NCI-H1694 treated with DMSO at 0.1 percent for 48 hours (cell line): ENCODE measurements at regions not wholly inside any gene's neighbourhood (a gene's known extent, or its start where the extent isn't known, plus 50 kb on each side); places are given as distances from the start of the nearest gene placed in this dataset.

Experiments
- DNase-seq: peaks from one replicate; lab custom pipeline; 2025; lab: John Stamatoyannopoulos, UW

DNA sequence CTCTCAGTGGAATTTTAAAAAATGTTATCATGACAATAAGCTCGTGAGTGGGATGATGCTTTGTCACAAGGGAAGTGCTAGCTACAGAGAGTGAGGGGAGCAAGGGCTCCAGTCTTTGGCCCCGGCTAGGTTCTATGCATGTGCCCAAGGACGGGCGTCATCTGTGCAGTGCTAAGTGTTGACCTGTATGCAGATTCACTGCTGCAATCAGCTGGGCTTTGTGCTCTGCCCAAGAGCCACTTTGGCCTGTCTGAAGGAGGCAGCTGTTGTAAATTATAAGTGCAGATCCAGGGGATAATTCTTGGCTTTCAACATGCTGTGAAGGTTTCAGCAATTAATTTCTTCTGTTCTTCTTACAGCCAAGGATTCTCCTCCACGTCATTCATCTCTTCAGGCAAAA, 268.6 kb downstream of the PSAT1 start:
- no peak for DNase-seq

DNA sequence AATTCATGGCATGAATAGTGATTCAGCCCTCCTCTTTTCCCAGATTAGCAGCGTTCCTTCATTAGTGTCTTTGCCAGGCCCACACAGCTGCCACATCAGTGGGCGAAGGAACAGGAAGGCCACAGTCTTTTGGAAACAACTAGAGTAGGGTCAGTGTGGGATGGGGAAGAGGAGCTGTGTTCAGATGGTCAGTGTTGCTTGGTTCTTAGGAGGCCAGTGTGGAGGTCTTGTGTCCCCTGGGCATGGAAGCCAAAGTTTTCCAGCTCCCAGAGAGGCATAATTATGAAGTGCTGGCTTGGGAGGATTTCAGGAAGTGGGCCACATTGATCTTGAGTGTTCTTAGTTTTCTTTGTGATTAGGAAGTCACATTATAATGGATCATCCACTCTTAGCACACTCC, 269.6 kb downstream of the PSAT1 start:
- no peak for DNase-seq

DNA sequence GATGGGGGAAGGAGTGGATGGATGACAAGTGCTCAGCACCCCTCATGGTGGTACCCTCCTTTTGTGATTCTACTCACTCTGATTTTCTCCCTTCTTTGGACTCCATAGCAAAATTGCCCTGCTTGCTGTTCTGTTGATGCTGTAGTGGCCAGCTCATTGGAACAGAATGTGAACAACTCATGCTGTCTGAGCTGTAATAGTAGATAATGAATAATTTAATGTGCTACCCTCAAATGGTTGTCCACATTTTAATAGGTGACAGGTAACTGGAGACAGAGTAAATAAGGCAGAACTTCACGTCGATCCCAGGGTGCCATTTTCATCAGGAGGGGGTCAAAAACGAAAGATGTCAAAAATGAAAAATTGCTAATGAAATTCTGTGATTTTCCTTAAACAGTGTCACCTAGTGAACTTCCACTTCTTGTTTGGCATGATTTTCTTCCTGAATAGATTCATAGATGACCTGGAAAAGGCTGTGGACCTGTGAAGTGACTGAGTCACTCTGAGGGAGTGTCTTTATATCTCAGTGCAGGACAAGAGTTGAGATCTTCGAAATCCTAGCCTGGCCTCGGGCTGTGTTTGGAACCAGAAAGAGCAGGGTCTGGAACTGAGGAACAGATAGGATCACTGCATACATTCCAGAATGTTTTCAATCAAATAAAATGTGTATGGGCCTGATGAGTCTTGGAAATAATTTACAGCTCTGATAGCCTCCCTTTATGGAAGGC, 270.2 kb downstream of the PSAT1 start:
- no peak for DNase-seq

DNA sequence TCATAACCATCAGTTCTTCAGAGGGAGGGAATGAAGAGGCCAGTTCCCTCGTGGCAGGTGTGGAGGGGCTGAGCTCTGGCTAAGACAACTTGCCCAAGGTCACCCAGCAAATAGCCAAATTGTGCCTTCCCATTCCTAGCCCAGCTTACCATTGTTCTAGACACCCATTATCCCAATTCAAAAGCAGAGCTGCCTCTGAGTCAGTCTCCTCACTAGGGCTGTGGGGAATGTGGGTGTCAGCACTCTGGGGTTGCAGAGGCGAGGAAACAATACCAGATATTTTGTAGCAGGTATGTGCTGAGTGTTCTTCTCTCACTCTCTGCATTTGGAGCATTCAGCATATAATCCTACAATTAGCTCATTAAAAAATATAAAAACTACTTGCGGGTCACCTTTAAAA, 270.8 kb downstream of the PSAT1 start:
- DNase-seq: no peak

DNA sequence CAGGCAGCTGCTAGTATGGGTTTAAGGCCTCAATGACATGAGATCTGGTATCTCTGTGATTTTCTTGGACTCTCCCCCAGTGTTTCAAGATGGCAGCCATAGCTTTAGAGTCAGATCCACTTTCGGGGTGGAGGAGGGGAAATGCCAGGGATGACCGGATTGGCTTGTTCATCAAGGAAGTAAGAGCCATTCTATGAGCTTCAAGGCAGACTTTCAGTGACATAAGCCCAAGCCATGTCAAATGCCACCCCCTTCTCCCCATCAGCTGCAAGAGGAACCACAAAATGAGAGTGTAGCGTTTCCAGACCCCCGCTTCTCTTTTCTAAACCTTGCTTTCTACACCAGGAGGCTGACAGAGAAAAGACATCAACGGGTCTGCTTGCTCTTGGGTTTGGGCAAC, 271.8 kb downstream of the PSAT1 start:
- DNase-seq: no peak

DNA sequence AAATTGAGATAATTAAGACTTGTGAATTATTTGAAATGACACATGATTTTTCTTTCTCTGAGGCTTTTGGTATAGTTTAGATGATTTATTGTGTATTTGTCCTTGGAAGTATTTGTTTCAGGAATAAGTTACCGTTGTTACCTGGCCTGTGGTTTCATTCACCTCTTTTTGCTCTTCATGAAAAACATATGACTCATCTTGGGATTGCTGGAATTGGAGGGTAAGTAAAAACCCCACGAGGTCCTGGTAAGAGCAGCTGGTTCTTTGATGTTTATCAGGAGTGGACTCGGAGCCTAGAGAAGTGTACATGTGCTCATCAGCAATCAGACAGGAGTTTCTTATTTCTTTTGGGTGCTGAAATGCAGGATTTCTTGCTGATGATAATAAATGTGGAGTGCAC, 275.3 kb downstream of the PSAT1 start:
- DNase-seq: no peak

DNA sequence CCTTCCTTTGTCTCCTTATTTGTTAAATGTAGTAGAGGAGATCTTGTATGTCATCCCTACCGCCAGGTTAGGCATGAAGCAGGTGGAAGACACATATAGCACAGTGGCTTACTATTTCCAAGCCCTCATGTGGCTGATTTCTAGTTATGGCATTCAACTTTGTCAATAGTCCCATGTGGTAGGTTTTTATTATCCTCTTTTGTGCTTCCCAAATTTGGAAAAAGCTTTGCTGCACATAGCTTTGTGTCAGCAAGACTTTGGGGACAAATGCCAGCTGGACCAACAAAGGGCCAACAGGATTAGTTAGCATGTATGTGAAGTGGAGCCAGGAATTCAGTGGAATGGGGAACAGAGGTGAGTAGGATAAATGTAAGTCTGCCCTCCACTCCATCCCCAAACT, 276.3 kb downstream of the PSAT1 start:
- DNase-seq: no peak

DNA sequence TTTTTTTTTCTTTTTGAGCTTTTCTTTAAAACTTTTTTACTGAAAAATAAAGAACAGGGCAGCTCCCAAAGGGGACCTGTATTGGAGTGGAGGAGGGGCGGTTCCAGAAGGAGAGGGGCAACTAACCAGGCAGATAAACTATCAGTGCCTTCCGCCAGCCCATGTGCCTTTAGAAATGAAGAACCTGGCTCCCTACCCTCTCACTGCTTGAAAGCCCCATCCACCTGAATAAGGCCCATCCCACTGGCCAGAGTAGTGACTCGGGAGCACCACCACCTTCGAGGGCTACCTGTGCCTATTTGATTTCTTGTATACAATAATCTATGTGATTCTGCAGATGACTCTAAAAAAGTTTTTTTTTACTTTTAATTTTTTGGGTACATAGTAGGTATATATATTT, 276.7 kb downstream of the PSAT1 start:
- no peak for DNase-seq

DNA sequence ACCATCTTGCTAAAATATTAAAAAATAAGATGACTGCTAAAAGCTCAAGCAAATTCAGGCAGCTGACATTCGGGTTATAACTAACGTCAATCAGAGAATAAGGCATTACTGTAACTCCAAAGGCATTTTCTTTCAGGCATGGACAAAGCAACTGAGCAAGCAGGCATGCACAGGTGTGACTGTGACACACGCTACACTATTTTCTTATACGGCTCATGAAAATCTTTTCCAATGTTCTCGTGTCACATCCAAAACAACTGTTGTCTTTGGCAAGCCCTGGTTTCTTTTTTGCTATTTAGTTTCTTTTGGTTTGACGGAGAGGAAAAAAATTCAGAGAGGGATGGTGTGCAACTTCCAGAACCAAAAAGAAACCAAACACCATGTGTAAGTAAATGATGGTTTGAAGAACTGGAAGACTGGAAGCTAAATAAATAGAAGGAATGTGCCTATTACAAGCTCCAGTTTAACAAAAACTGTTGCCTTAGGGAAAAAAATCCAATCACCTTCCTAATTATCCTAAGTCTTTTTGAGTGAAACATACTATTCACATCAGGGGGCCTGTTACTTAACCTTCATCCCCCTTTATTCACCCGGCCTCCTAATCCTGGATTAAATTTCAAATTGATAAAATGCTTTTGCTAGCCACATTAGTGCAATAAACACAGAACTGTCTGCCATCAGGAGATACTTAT, 277.6 kb downstream of the PSAT1 start:
- DNase-seq: no peak

DNA sequence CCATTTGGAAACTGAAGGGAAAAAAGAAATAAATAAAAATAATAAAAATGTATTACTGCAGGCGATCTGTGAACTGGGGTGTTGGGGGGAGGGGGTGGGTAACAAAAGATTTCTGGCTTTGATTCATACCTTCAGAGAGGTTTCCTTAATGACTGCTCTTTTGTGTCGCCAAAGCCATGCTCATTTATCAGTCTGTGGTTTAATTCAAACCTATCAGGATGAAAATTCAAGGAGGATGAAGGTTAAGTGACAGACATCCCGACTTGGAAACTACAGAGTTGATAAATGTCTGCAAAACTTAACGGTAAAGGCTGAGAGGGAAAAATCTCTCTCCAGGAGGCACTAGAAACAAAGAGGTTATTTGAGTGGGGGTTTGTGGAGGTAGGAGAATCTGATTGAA, 278.2 kb downstream of the PSAT1 start:
- no peak for DNase-seq

DNA sequence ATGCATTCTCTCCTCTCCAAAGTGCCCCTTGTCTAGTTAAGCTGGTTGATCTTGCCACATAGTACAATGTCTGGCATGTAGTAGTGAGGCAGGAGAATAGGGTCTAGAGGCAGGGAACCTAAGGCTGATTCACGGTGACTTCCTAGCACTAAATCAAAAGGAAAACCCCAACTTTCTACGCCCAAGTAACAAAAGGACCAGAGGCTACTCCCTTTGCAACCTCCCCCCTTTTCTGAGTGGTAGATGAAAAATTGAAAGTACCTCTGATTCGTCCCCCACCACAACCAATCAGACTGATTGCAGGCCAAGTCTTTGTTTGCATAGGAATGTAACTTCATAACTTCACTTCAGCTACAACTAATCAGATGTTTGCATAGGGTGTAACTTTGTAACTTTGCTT, 278.8 kb downstream of the PSAT1 start:
- DNase-seq: no peak

DNA sequence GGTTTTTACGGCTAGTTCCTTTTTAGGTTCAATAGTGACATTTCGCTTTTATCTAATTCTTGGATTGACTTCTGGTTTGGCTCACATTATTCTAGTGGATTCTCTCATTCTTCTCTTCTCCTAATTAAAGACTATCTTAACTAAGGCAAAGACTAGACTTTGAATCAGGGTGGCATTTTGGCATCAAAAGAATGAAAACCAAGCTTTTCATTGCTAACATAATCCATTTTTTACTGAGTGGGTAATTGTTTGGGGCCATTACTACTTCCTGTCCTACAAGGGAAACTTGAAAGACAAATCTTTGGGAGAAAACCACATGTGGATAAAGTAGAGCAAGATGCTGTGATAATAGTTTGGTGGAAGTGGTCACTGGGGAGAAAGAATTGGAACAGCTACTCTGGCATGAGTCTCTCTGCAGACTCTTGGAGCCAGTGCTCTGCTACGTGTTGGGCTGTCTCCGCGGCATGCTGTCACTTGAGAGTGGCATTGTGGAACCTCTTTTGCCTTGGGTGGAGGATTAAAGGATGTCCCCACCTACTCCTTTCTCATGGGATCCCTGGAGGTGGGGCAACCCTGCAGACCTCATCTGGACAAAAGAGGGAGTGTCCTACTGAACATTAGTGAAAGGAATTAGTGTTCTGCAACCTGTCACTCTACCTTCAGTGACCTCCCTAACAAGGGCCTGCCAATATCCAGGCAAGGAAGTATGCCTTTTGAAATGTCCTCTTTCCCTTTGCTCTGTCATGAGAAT, 280.4 kb downstream of the PSAT1 start:
- DNase-seq: no peak

DNA sequence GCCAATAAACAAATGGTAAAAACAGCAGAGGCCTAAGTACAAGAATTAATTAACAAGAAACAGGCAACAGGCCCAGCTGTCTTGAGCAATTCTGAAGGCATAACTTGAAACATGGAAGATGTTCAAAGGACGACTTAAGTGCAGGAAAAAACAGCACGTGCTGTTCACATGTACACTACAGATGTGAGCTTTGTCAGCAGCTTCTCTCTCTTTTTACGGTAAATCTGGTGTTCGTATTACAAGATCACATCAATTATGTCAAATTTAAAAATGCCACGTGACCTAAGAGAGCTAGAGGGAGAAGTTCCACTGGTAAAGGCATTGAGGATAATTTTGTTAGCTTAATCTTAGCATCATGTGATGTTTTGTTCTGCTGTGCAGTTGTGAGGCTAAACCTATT, 281.1 kb downstream of the PSAT1 start:
- no peak for DNase-seq

DNA sequence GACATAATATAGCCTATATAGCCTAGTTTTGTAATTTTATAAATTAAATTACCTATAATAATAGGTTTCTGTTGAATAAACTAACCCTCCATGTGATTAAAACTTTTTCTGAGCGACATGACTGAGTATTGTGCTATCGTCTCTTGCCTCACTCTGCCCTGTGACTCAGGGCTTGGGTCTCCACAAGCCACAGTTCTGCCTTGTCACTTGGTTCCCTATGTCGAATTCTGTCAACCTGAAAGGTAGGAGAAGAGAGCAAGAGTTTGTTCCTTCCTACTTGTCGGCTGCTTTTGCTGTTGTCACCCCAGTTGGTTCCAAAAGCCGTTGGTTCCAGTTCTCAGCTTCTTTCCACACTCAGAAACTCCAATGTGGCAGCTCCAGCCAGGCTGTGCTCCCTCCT, 285.9 kb downstream of the PSAT1 start:
- no peak for DNase-seq

DNA sequence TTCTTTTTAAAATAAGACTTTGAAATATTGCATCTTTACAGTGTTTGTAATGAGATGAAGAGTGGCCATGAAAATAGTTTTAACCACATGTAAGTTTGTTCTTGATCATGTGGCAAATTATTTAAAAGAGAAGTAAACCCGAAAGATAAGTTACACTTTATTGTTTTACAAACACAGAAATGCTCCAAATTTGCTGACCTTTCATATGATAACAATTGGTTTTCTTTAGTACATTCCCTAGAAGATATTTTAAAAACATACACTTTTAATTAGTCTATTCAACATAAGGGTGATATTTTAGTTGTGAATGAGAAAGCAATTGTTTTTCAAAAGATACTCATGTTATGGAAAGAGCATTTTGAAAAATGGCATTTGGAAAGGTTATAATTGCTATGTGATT, 287.7 kb downstream of the PSAT1 start:
- no peak for DNase-seq

DNA sequence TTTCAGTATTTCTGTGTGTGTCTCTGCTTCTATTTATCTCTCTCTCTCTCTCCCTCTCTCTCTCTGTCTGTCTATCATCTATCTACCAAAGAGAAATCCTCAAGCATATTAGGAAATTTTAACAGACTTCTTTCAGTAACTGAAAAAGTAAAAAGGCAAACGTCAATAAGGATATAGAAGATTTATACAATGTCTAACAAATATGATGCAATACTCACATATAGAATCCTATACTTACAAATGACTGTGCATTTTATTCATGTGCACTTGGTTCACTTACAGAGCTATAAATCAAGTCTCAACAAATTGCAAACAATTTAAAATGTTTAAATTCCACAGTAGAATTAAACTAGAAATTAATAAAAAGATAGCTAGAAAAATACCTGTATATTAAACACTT, 289.0 kb downstream of the PSAT1 start:
- no peak for DNase-seq

DNA sequence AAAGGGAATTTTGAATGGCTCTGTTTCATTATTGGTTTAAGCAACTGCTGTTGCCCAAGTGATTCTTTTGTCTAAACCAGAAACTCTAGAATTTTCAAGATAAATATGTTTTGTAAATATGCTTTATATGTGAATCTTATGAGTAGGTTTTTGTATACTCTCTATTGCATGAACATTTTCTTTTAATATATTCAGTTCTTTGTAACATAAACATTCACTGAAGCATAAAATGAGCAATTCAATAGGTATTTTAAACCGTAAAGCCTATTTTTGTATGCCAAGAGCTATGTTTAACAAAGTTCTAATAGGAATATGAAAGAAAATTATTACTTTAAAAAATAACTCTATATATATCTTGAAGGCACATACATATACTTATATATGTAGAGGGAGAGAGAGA, 293.1 kb downstream of the PSAT1 start:
- DNase-seq: no peak

DNA sequence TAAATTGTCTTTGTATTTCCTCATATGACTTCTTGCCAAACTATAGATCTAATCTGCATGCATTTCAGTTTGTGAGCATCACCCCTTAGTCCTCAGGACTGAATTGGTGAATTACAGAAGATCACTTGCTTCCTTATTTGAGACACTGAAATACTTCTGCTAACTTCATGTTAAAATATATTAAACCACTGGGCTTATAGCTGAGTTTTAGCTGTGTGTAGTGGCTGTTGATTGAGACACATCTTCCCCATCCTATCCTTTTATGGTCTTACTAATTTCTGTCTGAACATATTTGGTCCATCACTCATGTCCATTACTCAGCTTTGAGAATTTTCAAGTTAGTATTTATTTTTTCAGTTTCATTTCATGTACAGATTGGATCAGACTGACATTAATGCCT, 295.9 kb downstream of the PSAT1 start:
- DNase-seq: no peak

DNA sequence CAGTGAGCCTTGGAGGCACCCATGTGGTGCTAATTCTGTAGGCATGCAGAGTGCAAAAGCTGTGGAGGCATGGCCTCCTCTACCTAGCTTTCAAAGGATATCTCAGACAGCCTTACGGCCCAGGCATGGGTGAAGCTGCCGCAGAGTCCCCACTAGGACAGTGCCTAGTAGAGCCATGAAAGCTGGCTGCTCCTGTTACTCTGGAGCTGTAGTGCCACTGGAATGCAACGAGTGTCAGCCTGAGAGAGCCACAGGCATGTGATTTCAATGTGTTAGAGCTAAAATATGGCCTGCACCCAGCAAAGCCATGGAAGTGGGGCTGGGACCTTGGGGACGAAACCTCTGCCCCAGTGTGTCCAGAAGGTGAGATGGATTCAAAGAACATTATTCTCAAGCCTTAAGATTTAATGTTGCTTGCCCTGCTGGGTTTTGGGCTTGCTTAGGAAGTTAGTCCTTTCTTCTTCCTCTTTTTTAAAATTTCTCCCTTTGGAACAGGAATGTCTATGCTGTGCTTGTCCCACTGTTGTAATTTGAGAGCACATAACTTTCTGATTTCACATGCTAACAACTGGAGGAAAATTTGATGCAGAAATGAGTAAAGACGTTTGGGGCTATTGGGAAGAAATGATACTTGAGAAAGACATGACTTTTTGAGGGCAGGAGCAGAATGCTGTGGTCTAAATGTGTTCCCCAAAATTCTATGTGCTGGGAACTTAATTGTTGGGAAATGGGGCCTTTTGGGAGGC, 298.4 kb downstream of the PSAT1 start:
- DNase-seq: no peak

DNA sequence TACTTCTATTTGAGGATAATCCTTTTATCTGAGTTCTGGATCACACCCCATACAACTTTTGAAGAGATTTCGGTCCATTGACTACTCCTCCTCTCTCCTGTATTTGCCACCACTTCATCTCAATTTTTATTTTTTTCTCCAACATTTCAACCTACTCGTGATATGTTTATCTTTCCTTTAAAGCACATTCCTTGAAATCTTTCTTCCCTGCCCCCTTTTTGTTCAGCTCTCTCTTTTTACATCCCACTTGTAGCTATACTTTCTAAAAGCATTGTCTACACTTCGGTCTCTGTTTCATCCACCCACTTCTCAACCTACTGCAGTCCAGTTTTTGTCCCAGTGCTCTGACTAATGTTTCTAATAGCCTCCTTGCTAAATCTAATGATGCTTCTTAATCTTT, 299.4 kb downstream of the PSAT1 start:
- no peak for DNase-seq

DNA sequence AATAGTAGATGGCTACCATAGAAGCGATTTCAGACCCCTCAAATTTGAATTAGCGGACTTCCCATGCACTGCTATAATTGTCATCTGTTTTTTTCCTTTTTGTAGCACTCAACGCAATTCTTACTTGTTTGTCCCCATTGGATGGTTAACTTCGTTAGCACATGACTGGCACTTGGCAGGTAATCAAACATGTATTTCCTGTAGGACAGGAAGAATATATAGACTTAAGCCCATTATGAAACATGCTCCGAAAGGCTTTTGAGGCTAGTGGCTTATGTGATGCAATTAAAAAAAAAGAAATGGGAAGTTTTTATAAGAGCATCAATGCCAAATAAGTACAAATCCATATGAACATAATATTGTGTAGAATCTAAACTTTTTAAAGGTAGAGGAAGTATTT, 301.2 kb downstream of the PSAT1 start:
- no peak for DNase-seq

DNA sequence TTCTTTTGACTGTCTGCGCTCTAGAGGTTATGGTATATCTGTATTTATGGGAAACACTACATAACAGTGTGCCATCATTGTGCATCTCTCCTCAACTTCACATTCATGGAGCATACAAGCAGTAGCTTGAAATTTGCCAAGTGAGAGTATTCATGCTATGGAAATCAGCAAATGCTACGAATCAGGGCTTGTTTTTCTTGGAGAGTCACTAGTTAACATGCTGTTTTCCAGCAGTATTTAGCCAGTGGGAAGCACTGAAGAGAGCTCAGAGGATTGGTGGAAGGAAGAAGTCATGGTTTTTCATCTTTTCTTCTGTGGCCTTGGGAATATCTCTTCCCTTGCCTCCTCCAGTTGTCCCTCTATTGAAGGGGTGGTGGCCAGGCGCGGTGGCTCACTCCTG, 303.0 kb downstream of the PSAT1 start:
- DNase-seq: no peak
